ENCODE measurements at regions not wholly inside any gene's neighbourhood (a gene's known extent, or its start where the extent isn't known, plus 50 kb on each side); places are given as distances from the start of the nearest gene placed in this dataset.

GRCh38 chr2:224183086-224183485 lies 144.0 kb upstream of the SERPINE2 start:
- Mint-ChIP-seq H3K27ac (ENCODE audit: unreplicated experiment) (no peak overlapping the region), H3K36me3 (ENCODE audit: unreplicated experiment) (no peaks in the 10 kb centered on the region), H3K4me3 (ENCODE audit: unreplicated experiment) (no peak overlapping the region), H3K27me3 (ENCODE audit: unreplicated experiment) (no peaks in the 10 kb centered on the region), H3K9me3 (ENCODE audit: unreplicated experiment) (no peaks in the 10 kb centered on the region), H3K4me1 (ENCODE audit: low read depth, unreplicated experiment) (no peaks in the 10 kb centered on the region)
- no peak for TF ChIP-seq CTCF (IDR thresholded peaks at IDR 0.05; ENCODE audit: partially characterized antibody, unreplicated experiment)
- no peak for DNase-seq

DNA sequence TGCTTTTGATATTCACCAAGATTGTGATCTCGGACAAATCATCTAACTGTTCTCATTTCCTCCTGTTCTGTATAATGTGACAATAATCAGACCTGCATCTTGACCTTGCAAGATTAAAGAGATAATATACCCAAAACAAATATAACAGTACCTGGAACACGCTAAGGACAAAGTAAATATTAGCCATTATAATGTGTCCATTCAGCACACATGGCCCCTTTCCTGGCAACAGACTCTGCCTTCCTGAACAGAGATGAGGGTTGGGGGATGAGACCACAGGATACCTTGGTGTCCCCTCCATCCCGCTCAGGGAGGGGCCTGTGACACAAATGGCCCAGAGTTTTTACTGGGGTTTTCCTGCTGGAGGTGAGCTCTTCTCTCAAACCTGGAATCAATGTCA lies 143.4 kb upstream of the SERPINE2 start:
- H3K36me3 Mint-ChIP-seq (ENCODE audit: unreplicated experiment): no peaks in the 10 kb centered on the region
- no peak overlapping the region for H3K27ac Mint-ChIP-seq (ENCODE audit: unreplicated experiment)
- no peaks in the 10 kb centered on the region for H3K27me3 Mint-ChIP-seq (ENCODE audit: unreplicated experiment)
- no peak for TF ChIP-seq CTCF (IDR thresholded peaks at IDR 0.05; ENCODE audit: partially characterized antibody, unreplicated experiment)
- no peaks in the 10 kb centered on the region for H3K9me3 Mint-ChIP-seq (ENCODE audit: unreplicated experiment)
- DNase-seq: no peak
- no peaks in the 10 kb centered on the region for H3K4me1 Mint-ChIP-seq (ENCODE audit: low read depth, unreplicated experiment)
- no peak overlapping the region for H3K4me3 Mint-ChIP-seq (ENCODE audit: unreplicated experiment)

GRCh38 chr2:224181534-224182155 lies 142.6 kb upstream of the SERPINE2 start:
- Mint-ChIP-seq H3K9me3 (ENCODE audit: unreplicated experiment) (no peaks in the 10 kb centered on the region), H3K4me1 (ENCODE audit: low read depth, unreplicated experiment) (no peaks in the 10 kb centered on the region), H3K4me3 (ENCODE audit: unreplicated experiment) (no peak overlapping the region), H3K27ac (ENCODE audit: unreplicated experiment) (no peak overlapping the region), H3K36me3 (ENCODE audit: unreplicated experiment) (no peaks in the 10 kb centered on the region), H3K27me3 (ENCODE audit: unreplicated experiment) (no peaks in the 10 kb centered on the region)
- TF ChIP-seq CTCF (IDR thresholded peaks at IDR 0.05; ENCODE audit: partially characterized antibody, unreplicated experiment): no peak
- DNase-seq: no peak

- Mint-ChIP-seq H3K4me3 (ENCODE audit: unreplicated experiment) (no peak overlapping the region), H3K36me3 (ENCODE audit: unreplicated experiment) (no peaks in the 10 kb centered on the region), H3K27ac (ENCODE audit: unreplicated experiment) (no peak overlapping the region), H3K9me3 (ENCODE audit: unreplicated experiment) (no peaks in the 10 kb centered on the region), H3K4me1 (ENCODE audit: low read depth, unreplicated experiment) (no peaks in the 10 kb centered on the region), H3K27me3 (ENCODE audit: unreplicated experiment) (no peaks in the 10 kb centered on the region)
- DNase-seq: no peak
- TF ChIP-seq CTCF (IDR thresholded peaks at IDR 0.05; ENCODE audit: partially characterized antibody, unreplicated experiment): no peak
Measured at GRCh38 chr2:224180810-224181209, 141.7 kb upstream of the SERPINE2 start.

DNA sequence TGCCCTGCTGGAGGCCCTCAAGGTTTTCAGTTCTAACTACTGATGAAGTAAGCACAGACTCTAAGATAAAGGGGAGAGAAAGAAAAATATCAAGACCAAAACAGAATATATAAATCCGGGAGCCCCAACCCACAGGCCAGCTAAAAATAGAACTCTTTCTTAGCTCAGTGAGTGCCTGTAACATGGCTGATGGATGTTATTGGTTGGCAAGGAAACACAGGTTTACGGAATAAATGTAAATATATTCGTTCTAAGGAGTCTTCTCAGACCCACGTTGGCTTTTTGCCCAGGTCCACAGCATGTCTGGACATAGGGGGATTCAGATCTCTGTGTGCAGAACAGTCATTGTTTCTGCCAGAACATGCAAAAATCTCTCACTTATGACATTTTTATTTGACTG lies 139.0 kb upstream of the SERPINE2 start:
- H3K4me1 Mint-ChIP-seq (ENCODE audit: low read depth, unreplicated experiment): no peaks in the 10 kb centered on the region
- H3K36me3 Mint-ChIP-seq (ENCODE audit: unreplicated experiment): no peaks in the 10 kb centered on the region
- H3K27me3 Mint-ChIP-seq (ENCODE audit: unreplicated experiment): no peaks in the 10 kb centered on the region
- H3K27ac Mint-ChIP-seq (ENCODE audit: unreplicated experiment): no peak overlapping the region
- peaks cover 3% of the 10 kb centered on the region for H3K9me3 Mint-ChIP-seq (ENCODE audit: unreplicated experiment)
- no peak overlapping the region for H3K4me3 Mint-ChIP-seq (ENCODE audit: unreplicated experiment)
- no peak for TF ChIP-seq CTCF (IDR thresholded peaks at IDR 0.05; ENCODE audit: partially characterized antibody, unreplicated experiment)
- no peak for DNase-seq

Data from glutamatergic neuron (in vitro differentiated cells).